ENCODE measurements at regions not wholly inside any gene's neighbourhood (a gene's known extent, or its start where the extent isn't known, plus 50 kb on each side); places are given as distances from the start of the nearest gene placed in this dataset.

GRCh38 chr5:167576126-167576525, 715.3 kb upstream of the WWC1 start:
- H3K4me1 ChIP-seq (ENCODE audit: control insufficient read depth in 5 of 5, insufficient read depth in 5 of 5, low read length in 5 of 5): peaks cover 0 to 8% (median 3%) of the 10 kb centered on the region in 5 donors
- no peaks in the 10 kb centered on the region for H3K36me3 ChIP-seq (ENCODE audit: control insufficient read depth in 5 of 5, insufficient read depth in 5 of 5, low read length in 5 of 5)
- H3K27ac ChIP-seq (ENCODE audit: low read depth, low read length): no peak overlapping the region
- H3K9me3 ChIP-seq (ENCODE audit: control insufficient read depth in 5 of 5, low read length in 5 of 5): no peaks in the 10 kb centered on the region
- H3K9ac ChIP-seq (ENCODE audit: low read length in 5 of 5): no peak overlapping the region
- no peak overlapping the region for H3K4me3 ChIP-seq (ENCODE audit: low read depth in 1 of 5, low read length in 5 of 5)
- peaks cover 2 to 42% (median 23%) of the 10 kb centered on the region in 5 donors for H3K27me3 ChIP-seq (ENCODE audit: control insufficient read depth in 5 of 5, insufficient read depth in 4 of 5, low read length in 5 of 5)

- H3K4me1 ChIP-seq (ENCODE audit: control insufficient read depth in 5 of 5, insufficient read depth in 5 of 5, low read length in 5 of 5): peaks cover 0 to 8% (median 3%) of the 10 kb centered on the region in 5 donors
- no peak overlapping the region for H3K9ac ChIP-seq (ENCODE audit: low read length in 5 of 5)
- H3K4me3 ChIP-seq (ENCODE audit: low read depth in 1 of 5, low read length in 5 of 5): peak overlapping the region in 2 of 5 donors; percentile 23 to 29
- no peak overlapping the region for H3K27ac ChIP-seq (ENCODE audit: low read depth, low read length)
- no peaks in the 10 kb centered on the region for H3K9me3 ChIP-seq (ENCODE audit: control insufficient read depth in 5 of 5, low read length in 5 of 5)
- peaks cover 2 to 42% (median 23%) of the 10 kb centered on the region in 5 donors for H3K27me3 ChIP-seq (ENCODE audit: control insufficient read depth in 5 of 5, insufficient read depth in 4 of 5, low read length in 5 of 5)
- H3K36me3 ChIP-seq (ENCODE audit: control insufficient read depth in 5 of 5, insufficient read depth in 5 of 5, low read length in 5 of 5): no peaks in the 10 kb centered on the region
Measured at GRCh38 chr5:167576897-167577296, 714.5 kb upstream of the WWC1 start.

- Histone ChIP-seq H3K9ac (ENCODE audit: low read length in 5 of 5) (no peak overlapping the region), H3K27ac (ENCODE audit: low read depth, low read length) (no peak overlapping the region), H3K9me3 (ENCODE audit: control insufficient read depth in 5 of 5, low read length in 5 of 5) (no peaks in the 10 kb centered on the region), H3K36me3 (ENCODE audit: control insufficient read depth in 5 of 5, insufficient read depth in 5 of 5, low read length in 5 of 5) (no peaks in the 10 kb centered on the region), H3K4me3 (ENCODE audit: low read depth in 1 of 5, low read length in 5 of 5) (no peak overlapping the region), H3K27me3 (ENCODE audit: control insufficient read depth in 5 of 5, insufficient read depth in 4 of 5, low read length in 5 of 5) (peaks cover 2 to 39% (median 23%) of the 10 kb centered on the region in 5 donors), H3K4me1 (ENCODE audit: control insufficient read depth in 5 of 5, insufficient read depth in 5 of 5, low read length in 5 of 5) (peaks cover 0 to 8% (median 3%) of the 10 kb centered on the region in 5 donors)
Measured at GRCh38 chr5:167577616-167578015, 713.8 kb upstream of the WWC1 start.

- Histone ChIP-seq H3K9ac (ENCODE audit: low read length in 5 of 5) (no peak overlapping the region), H3K9me3 (ENCODE audit: control insufficient read depth in 5 of 5, low read length in 5 of 5) (no peaks in the 10 kb centered on the region), H3K4me1 (ENCODE audit: control insufficient read depth in 5 of 5, insufficient read depth in 5 of 5, low read length in 5 of 5) (peaks cover 0 to 5% (median 2%) of the 10 kb centered on the region in 5 donors), H3K27ac (ENCODE audit: low read depth, low read length) (no peak overlapping the region), H3K27me3 (ENCODE audit: control insufficient read depth in 5 of 5, insufficient read depth in 4 of 5, low read length in 5 of 5) (peaks cover 2 to 29% (median 15%) of the 10 kb centered on the region in 5 donors), H3K4me3 (ENCODE audit: low read depth in 1 of 5, low read length in 5 of 5) (no peak overlapping the region), H3K36me3 (ENCODE audit: control insufficient read depth in 5 of 5, insufficient read depth in 5 of 5, low read length in 5 of 5) (no peaks in the 10 kb centered on the region)
Measured at GRCh38 chr5:167578977-167579692, 712.3 kb upstream of the WWC1 start.

GRCh38 chr5:167579693-167580055, 711.8 kb upstream of the WWC1 start:
- no peak overlapping the region for H3K4me3 ChIP-seq (ENCODE audit: low read depth in 1 of 5, low read length in 5 of 5)
- no peak overlapping the region for H3K27ac ChIP-seq (ENCODE audit: low read depth, low read length)
- H3K36me3 ChIP-seq (ENCODE audit: control insufficient read depth in 5 of 5, insufficient read depth in 5 of 5, low read length in 5 of 5): no peaks in the 10 kb centered on the region
- no peak overlapping the region for H3K9ac ChIP-seq (ENCODE audit: low read length in 5 of 5)
- peaks cover 2 to 24% (median 11%) of the 10 kb centered on the region in 5 donors for H3K27me3 ChIP-seq (ENCODE audit: control insufficient read depth in 5 of 5, insufficient read depth in 4 of 5, low read length in 5 of 5)
- H3K4me1 ChIP-seq (ENCODE audit: control insufficient read depth in 5 of 5, insufficient read depth in 5 of 5, low read length in 5 of 5): peaks cover 0 to 5% (median 2%) of the 10 kb centered on the region in 5 donors
- no peaks in the 10 kb centered on the region for H3K9me3 ChIP-seq (ENCODE audit: control insufficient read depth in 5 of 5, low read length in 5 of 5)

GRCh38 chr5:167580608-167581007, 710.8 kb upstream of the WWC1 start:
- no peaks in the 10 kb centered on the region for H3K9me3 ChIP-seq (ENCODE audit: control insufficient read depth in 5 of 5, low read length in 5 of 5)

GRCh38 chr5:167582283-167582682, 709.2 kb upstream of the WWC1 start:
- Histone ChIP-seq H3K4me1 (ENCODE audit: control insufficient read depth in 5 of 5, insufficient read depth in 5 of 5, low read length in 5 of 5) (peaks cover 0 to 5% (median 2%) of the 10 kb centered on the region in 5 donors), H3K9me3 (ENCODE audit: control insufficient read depth in 5 of 5, low read length in 5 of 5) (no peaks in the 10 kb centered on the region), H3K27ac (ENCODE audit: low read depth, low read length) (no peak overlapping the region), H3K9ac (ENCODE audit: low read length in 5 of 5) (no peak overlapping the region), H3K4me3 (ENCODE audit: low read depth in 1 of 5, low read length in 5 of 5) (no peak overlapping the region), H3K27me3 (ENCODE audit: control insufficient read depth in 5 of 5, insufficient read depth in 4 of 5, low read length in 5 of 5) (peaks cover 0 to 13% (median 9%) of the 10 kb centered on the region in 5 donors), H3K36me3 (ENCODE audit: control insufficient read depth in 5 of 5, insufficient read depth in 5 of 5, low read length in 5 of 5) (no peaks in the 10 kb centered on the region)

More at GRCh38 chr5:167580608-167581007, 710.8 kb upstream of the WWC1 start:
- Histone ChIP-seq H3K36me3 (ENCODE audit: control insufficient read depth in 5 of 5, insufficient read depth in 5 of 5, low read length in 5 of 5) (no peaks in the 10 kb centered on the region), H3K27ac (ENCODE audit: low read depth, low read length) (no peak overlapping the region), H3K4me1 (ENCODE audit: control insufficient read depth in 5 of 5, insufficient read depth in 5 of 5, low read length in 5 of 5) (peaks cover 0 to 5% (median 2%) of the 10 kb centered on the region in 5 donors), H3K27me3 (ENCODE audit: control insufficient read depth in 5 of 5, insufficient read depth in 4 of 5, low read length in 5 of 5) (peaks cover 2 to 16% (median 9%) of the 10 kb centered on the region in 5 donors), H3K4me3 (ENCODE audit: low read depth in 1 of 5, low read length in 5 of 5) (no peak overlapping the region), H3K9ac (ENCODE audit: low read length in 5 of 5) (no peak overlapping the region)

GRCh38 chr5:167582886-167583285, 708.6 kb upstream of the WWC1 start:
- no peaks in the 10 kb centered on the region for H3K36me3 ChIP-seq (ENCODE audit: control insufficient read depth in 5 of 5, insufficient read depth in 5 of 5, low read length in 5 of 5)
- no peaks in the 10 kb centered on the region for H3K9me3 ChIP-seq (ENCODE audit: control insufficient read depth in 5 of 5, low read length in 5 of 5)
- H3K4me3 ChIP-seq (ENCODE audit: low read depth in 1 of 5, low read length in 5 of 5): peak overlapping the region in 1 of 5 donors; percentile 32
- peaks cover 0 to 8% (median 3%) of the 10 kb centered on the region in 5 donors for H3K27me3 ChIP-seq (ENCODE audit: control insufficient read depth in 5 of 5, insufficient read depth in 4 of 5, low read length in 5 of 5)
- no peak overlapping the region for H3K9ac ChIP-seq (ENCODE audit: low read length in 5 of 5)
- H3K27ac ChIP-seq (ENCODE audit: low read depth, low read length): no peak overlapping the region
- peaks cover 0 to 5% (median 2%) of the 10 kb centered on the region in 5 donors for H3K4me1 ChIP-seq (ENCODE audit: control insufficient read depth in 5 of 5, insufficient read depth in 5 of 5, low read length in 5 of 5)

GRCh38 chr5:167585184-167585583, 706.3 kb upstream of the WWC1 start:
- H3K4me3 ChIP-seq (ENCODE audit: low read depth in 1 of 5, low read length in 5 of 5): no peak overlapping the region
- no peaks in the 10 kb centered on the region for H3K36me3 ChIP-seq (ENCODE audit: control insufficient read depth in 5 of 5, insufficient read depth in 5 of 5, low read length in 5 of 5)
- H3K27me3 ChIP-seq (ENCODE audit: control insufficient read depth in 5 of 5, insufficient read depth in 4 of 5, low read length in 5 of 5): no peaks in the 10 kb centered on the region
- no peaks in the 10 kb centered on the region for H3K9me3 ChIP-seq (ENCODE audit: control insufficient read depth in 5 of 5, low read length in 5 of 5)
- no peak overlapping the region for H3K9ac ChIP-seq (ENCODE audit: low read length in 5 of 5)
- no peak overlapping the region for H3K27ac ChIP-seq (ENCODE audit: low read depth, low read length)
- peaks cover 0 to 5% (median 2%) of the 10 kb centered on the region in 5 donors for H3K4me1 ChIP-seq (ENCODE audit: control insufficient read depth in 5 of 5, insufficient read depth in 5 of 5, low read length in 5 of 5)

- no peaks in the 10 kb centered on the region for H3K9me3 ChIP-seq (ENCODE audit: control insufficient read depth in 5 of 5, low read length in 5 of 5)
- peaks cover 0 to 4% (median 0%) of the 10 kb centered on the region in 5 donors for H3K4me1 ChIP-seq (ENCODE audit: control insufficient read depth in 5 of 5, insufficient read depth in 5 of 5, low read length in 5 of 5)
- no peak overlapping the region for H3K9ac ChIP-seq (ENCODE audit: low read length in 5 of 5)
- no peaks in the 10 kb centered on the region for H3K27me3 ChIP-seq (ENCODE audit: control insufficient read depth in 5 of 5, insufficient read depth in 4 of 5, low read length in 5 of 5)
- H3K4me3 ChIP-seq (ENCODE audit: low read depth in 1 of 5, low read length in 5 of 5): no peak overlapping the region
- H3K36me3 ChIP-seq (ENCODE audit: control insufficient read depth in 5 of 5, insufficient read depth in 5 of 5, low read length in 5 of 5): no peaks in the 10 kb centered on the region
- H3K27ac ChIP-seq (ENCODE audit: low read depth, low read length): no peak overlapping the region
Measured at GRCh38 chr5:167587772-167588437, 703.5 kb upstream of the WWC1 start.

Data from subcutaneous abdominal adipose tissue (tissue), 5 donors.